ENCODE measurements at regions not wholly inside any gene's neighbourhood (a gene's known extent, or its start where the extent isn't known, plus 50 kb on each side); places are given as distances from the start of the nearest gene placed in this dataset.
"Not testable (repeated sequence)": the region's sequence is repeated elsewhere in the genome, so short reads cannot be mapped to it uniquely, and the experiment has no call there.

GRCh38 chr13:63842102-63842501, 2426.5 kb upstream of the PCDH20 start:
- Histone ChIP-seq H3K4me3 (ENCODE audit: low read depth, low read length) (no peak overlapping the region), H3K9me3 (ENCODE audit: severe bottlenecking) (no peaks in the 10 kb centered on the region), H3K27me3 (ENCODE audit: insufficient read depth, low read depth, severe bottlenecking) (no peaks in the 10 kb centered on the region), H3K27ac (no peak overlapping the region), H3K36me3 (no peaks in the 10 kb centered on the region)
- no peak for TF ChIP-seq CTCF (IDR thresholded peaks at IDR 0.05; ENCODE audit: low read depth, low read length)
- DNase-seq, result no peak

DNA sequence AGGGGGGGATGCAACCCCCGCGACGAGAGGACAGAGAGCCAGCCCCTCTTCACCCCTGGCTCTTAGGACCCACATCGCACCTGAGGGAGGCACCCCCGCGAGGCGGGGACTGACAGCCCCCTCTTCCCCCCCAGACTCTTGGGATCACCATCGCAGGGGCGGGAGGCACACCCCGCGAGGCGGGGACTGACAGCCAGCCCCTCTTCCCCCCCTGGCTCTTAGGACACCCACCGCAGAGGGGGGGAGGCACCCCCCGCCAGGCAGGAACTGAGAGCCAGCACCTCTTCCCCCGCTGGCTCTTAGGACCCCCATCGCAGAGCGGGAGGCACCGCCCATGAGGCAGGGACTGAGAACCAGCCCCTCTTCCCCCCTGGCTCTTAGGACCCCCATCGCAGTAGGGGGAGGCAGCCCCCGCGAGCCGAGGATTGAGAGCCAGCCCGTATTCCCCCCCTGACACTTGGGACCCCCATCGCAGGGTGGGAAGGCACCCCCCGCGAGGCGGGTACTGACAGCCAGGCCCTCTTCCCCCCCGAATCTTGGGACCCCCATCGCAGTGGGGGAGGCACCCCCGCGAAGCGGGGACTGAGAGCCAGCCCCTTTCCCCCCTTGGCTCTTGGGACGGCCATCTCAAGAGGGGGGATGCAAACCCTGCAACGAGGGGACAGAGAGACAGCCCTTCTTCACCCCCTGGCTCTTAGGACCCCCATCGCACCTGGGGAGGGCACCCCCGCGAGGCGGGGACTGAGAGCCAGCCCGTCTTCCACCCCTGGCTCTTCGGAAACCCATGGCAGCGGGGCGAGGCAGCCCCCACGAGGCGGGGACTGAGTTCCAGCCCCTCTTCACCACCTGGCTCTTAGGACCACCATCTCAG, 2425.1 kb upstream of the PCDH20 start:
- Histone ChIP-seq H3K9me3 (ENCODE audit: severe bottlenecking) (no peaks in the 10 kb centered on the region), H3K27me3 (ENCODE audit: insufficient read depth, low read depth, severe bottlenecking) (no peaks in the 10 kb centered on the region), H3K36me3 (no peaks in the 10 kb centered on the region), H3K27ac (no peak overlapping the region), H3K4me3 (ENCODE audit: low read depth, low read length) (no peak overlapping the region)
- DNase-seq, result no peak
- TF ChIP-seq CTCF (IDR thresholded peaks at IDR 0.05; ENCODE audit: low read depth, low read length), result no peak

DNA sequence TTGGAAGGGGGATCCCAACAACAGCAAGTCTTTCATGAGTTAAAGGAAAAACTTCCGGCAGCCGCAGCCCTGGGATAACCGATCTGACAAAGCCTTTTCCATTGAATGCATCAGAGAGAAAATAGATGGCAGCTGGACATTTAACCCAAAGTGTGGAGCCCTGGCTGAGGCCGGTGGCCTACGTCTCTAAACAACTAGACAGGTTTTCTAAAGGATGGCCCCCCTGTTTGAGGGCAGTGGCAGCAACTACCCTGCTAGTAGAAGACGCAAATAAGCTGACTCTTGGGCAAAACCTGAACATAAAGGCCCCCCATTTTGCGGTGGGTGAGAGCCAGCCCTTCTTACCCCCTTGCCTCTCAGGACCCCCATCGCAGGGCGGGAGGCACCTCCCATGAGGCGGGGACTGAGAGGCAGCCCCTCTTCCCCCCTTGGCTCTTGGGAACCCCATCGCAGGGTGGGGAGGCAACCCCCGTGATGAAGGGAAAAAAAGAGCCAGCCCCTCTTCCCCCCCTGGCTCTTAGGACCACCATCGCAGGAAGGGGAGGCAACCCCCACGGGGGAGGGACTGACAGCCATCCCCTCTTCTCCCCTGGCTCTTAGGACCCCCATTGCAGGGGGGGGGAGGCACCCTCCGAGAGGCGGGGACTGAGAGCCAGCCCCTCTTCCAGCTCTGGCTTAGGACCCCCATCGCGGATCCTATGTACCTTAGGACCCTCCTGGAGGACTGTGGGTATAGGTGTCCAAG, 2422.9 kb upstream of the PCDH20 start:
- Histone ChIP-seq H3K36me3 (no peaks in the 10 kb centered on the region), H3K9me3 (ENCODE audit: severe bottlenecking) (no peaks in the 10 kb centered on the region), H3K4me3 (ENCODE audit: low read depth, low read length) (no peak overlapping the region), H3K27me3 (ENCODE audit: insufficient read depth, low read depth, severe bottlenecking) (no peaks in the 10 kb centered on the region), H3K27ac (no peak overlapping the region)
- no peak for DNase-seq
- TF ChIP-seq CTCF (IDR thresholded peaks at IDR 0.05; ENCODE audit: low read depth, low read length), result no peak

- not testable (repeated sequence) for H3K27ac ChIP-seq; H3K4me3 ChIP-seq (ENCODE audit: low read depth, low read length); H3K36me3 ChIP-seq; DNase-seq; H3K9me3 ChIP-seq (ENCODE audit: severe bottlenecking); H3K27me3 ChIP-seq (ENCODE audit: insufficient read depth, low read depth, severe bottlenecking)
Measured at GRCh38 chr13:63837701-63838100, 2422.1 kb upstream of the PCDH20 start.

DNA sequence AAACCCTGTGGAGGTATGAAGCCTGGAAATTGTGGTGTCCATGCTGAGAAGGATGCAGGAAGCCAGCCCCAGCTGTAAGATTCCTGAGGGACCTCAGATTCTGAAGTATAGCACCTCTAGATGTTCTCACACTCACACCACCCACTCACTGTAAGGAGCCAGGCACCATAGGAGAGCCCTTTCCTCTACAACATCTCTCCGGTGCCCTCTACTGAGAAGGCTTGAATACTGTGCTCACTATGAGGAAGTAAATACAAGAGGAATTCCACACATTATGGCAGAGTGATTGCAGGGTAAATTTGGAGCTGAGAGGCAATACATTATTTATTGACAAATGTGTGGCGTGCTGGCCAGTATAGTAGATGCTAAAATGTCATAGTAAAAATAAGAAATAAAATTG, 2414.0 kb upstream of the PCDH20 start:
- not testable (repeated sequence) for H3K27ac ChIP-seq; H3K9me3 ChIP-seq (ENCODE audit: severe bottlenecking); H3K27me3 ChIP-seq (ENCODE audit: insufficient read depth, low read depth, severe bottlenecking); DNase-seq; H3K36me3 ChIP-seq; H3K4me3 ChIP-seq (ENCODE audit: low read depth, low read length)

GRCh38 chr13:63821785-63822184, 2406.1 kb upstream of the PCDH20 start:
- not testable (repeated sequence) for H3K27ac ChIP-seq; DNase-seq; H3K4me3 ChIP-seq (ENCODE audit: low read depth, low read length); H3K36me3 ChIP-seq; H3K27me3 ChIP-seq (ENCODE audit: insufficient read depth, low read depth, severe bottlenecking); H3K9me3 ChIP-seq (ENCODE audit: severe bottlenecking)

DNA sequence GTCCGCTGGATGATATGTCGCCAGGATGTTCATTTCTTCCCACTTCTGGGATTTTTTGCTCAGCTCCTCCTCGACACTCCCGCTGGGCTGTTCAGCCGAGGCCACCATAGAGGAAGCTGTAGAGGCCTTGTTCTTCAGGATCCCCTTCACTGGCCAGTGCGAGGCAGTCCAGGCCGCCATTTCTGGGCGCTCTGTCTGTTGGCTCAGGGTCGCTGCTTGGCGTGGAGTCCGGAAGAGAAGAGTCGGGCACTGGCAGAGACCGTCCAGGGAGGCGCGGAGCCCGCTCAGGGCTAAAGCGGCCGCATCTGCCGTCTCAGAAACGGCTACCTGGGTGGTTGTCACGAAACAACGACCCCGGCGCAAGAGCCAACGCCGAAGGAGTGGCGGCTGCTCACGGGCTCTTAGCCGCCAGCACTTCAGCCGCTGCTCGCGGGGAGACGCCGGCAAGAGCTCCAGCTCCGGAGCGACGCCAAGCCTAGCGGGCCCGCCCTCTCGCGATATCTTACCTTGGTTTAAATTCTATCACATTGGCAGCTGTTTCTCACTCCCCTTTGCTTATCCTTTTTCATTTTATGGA, 2395.9 kb upstream of the PCDH20 start:
- H3K4me3 ChIP-seq (ENCODE audit: low read depth, low read length); DNase-seq: not testable (repeated sequence)

GRCh38 chr13:63791134-63791533, 2375.5 kb upstream of the PCDH20 start:
- H3K9me3 ChIP-seq (ENCODE audit: severe bottlenecking); H3K27ac ChIP-seq; DNase-seq; H3K27me3 ChIP-seq (ENCODE audit: insufficient read depth, low read depth, severe bottlenecking); H3K4me3 ChIP-seq (ENCODE audit: low read depth, low read length); H3K36me3 ChIP-seq: not testable (repeated sequence)

More for the DNA sequence above, 2395.9 kb upstream of the PCDH20 start:
- not testable (repeated sequence) for H3K27ac ChIP-seq; H3K36me3 ChIP-seq; H3K9me3 ChIP-seq (ENCODE audit: severe bottlenecking); H3K27me3 ChIP-seq (ENCODE audit: insufficient read depth, low read depth, severe bottlenecking)
